SK-N-SH (cell line): ENCODE measurements at regions not wholly inside any gene's neighbourhood (a gene's known extent, or its start where the extent isn't known, plus 50 kb on each side); places are given as distances from the start of the nearest gene placed in this dataset.
A peak's percentile ranks its signal among the peaks of the same experiment; 100 is the strongest.

Source experiments
- CTCF ChIA-PET: fragments of 300-600, 350-600 bp; formaldehyde crosslinking; extraction: SDS; loops from one replicate; lab custom pipeline; 2021; lab: Yijun Ruan, JAX
- POLR2A ChIA-PET: fragments of 350-600 bp; sonication (Branson Sonifier 250); formaldehyde crosslinking; extraction: SDS; loops from one replicate; lab custom pipeline; 2020; ENCODE audit warnings: antibody characterized with exemption, inconsistent platforms; lab: Yijun Ruan, JAX
- DNase-seq: peaks from one replicate; pipeline ENCODE4 v3.0.0; 2012
- H2AFZ ChIP-seq: fragments of 200-600 bp; sonication (generic); 2 replicates; pipeline ENCODE4 v1.8.1; 2016; ENCODE audit warnings: antibody characterized with exemption, mild to moderate bottlenecking, low read depth
- H3F3A ChIP-seq: fragments of 200-600 bp; sonication (generic); replicated peaks from 2 replicates; pipeline ENCODE3; 2016; ENCODE audit warnings: antibody characterized with exemption, mild to moderate bottlenecking; ENCODE audit not compliant: insufficient read depth
- H3K27ac ChIP-seq, 2 experiments: fragments of 200-500 bp in 1 of 2; fragments of 200-600 bp in 1 of 2; sonication (Bioruptor generic) in 1 of 2; sonication (generic), shearing (Covaris generic) in 1 of 2; 2 replicates each; pipeline versions ENCODE4 v1.5.1 to v1.6.1; 2014 to 2016; ENCODE audit warnings: low read depth in 2 of 2, inconsistent platforms in 1 of 2, low read length in 1 of 2, mild to moderate bottlenecking in 1 of 2, mixed read lengths in 1 of 2
- H3K27me3 ChIP-seq: fragments of 200-600 bp; sonication (generic), shearing (Covaris generic); 2 replicates; pipeline ENCODE4 v1.6.1; 2016; ENCODE audit warnings: mixed run types; ENCODE audit not compliant: insufficient read depth
- H3K36me3 ChIP-seq, 2 experiments: fragments of 200-500 bp in 1 of 2; fragments of 200-600 bp in 1 of 2; sonication (Bioruptor generic) in 1 of 2; sonication (generic) in 1 of 2; replicated peaks in 1 of 2; 2 replicates each; pipeline versions ENCODE3 to v1.5.1; 2014 to 2016; ENCODE audit warnings: low read length in 1 of 2, mild to moderate bottlenecking in 1 of 2; ENCODE audit not compliant: insufficient read depth in 2 of 2, control insufficient read depth in 1 of 2
- H3K4me1 ChIP-seq, 2 experiments: fragments of 200-500 bp in 1 of 2; fragments of 200-600 bp in 1 of 2; sonication (Bioruptor generic) in 1 of 2; sonication (generic), shearing (Covaris generic) in 1 of 2; 2 replicates each; pipeline versions ENCODE4 v1.5.1 to v1.6.1; 2014 to 2016; ENCODE audit warnings: low read depth in 1 of 2, low read length in 1 of 2, mixed run types in 1 of 2; ENCODE audit not compliant: insufficient read depth in 2 of 2, control insufficient read depth in 1 of 2
- H3K4me2 ChIP-seq: fragments of 200-600 bp; sonication (generic), shearing (Covaris generic); 2 replicates; pipeline ENCODE4 v1.6.1; 2017; ENCODE audit warnings: mixed run types
- H3K4me3 ChIP-seq, 2 experiments: fragments of 200-500 bp in 1 of 2; fragments of 200-600 bp in 1 of 2; sonication (Bioruptor generic) in 1 of 2; sonication (generic), shearing (Covaris generic) in 1 of 2; 2 replicates each; pipeline versions ENCODE4 v1.5.1 to v1.8.1; 2014 to 2016; ENCODE audit warnings: low read depth in 2 of 2, inconsistent platforms in 1 of 2, low read length in 1 of 2, mild to moderate bottlenecking in 1 of 2, mixed read lengths in 1 of 2, moderate library complexity in 1 of 2
- H3K79me2 ChIP-seq: fragments of 200-600 bp; sonication (generic); 2 replicates; pipeline ENCODE4 v1.8.1; 2017; ENCODE audit warnings: mild to moderate bottlenecking; ENCODE audit not compliant: insufficient read depth
- H3K9ac ChIP-seq: fragments of 200-600 bp; sonication (generic); 2 replicates; pipeline ENCODE4 v1.6.1; 2017; ENCODE audit warnings: mixed run types
- H3K9me2 ChIP-seq: fragments of 200-600 bp; sonication (generic); 2 replicates; pipeline ENCODE4 v1.6.1; 2017; ENCODE audit warnings: mixed run types
- H3K9me3 ChIP-seq: fragments of 200-600 bp; sonication (generic); 2 replicates; pipeline ENCODE4 v1.6.1; 2017; ENCODE audit warnings: mixed run types, mild to moderate bottlenecking, moderate library complexity
- H4K20me1 ChIP-seq: fragments of 200-600 bp; sonication (generic); 2 replicates; pipeline ENCODE4 v1.6.1; 2017; ENCODE audit warnings: mild to moderate bottlenecking, mixed run types; ENCODE audit not compliant: insufficient read depth
- CHD2 ChIP-seq: fragments of 150-350 bp; IDR thresholded peaks from 2 replicates; pipeline ENCODE4 v1.6.1; 2018; ENCODE audit warnings: low read length; ENCODE audit not compliant: partially characterized antibody
- CTCF ChIP-seq: fragments of 200-600 bp; sonication (generic); IDR thresholded peaks from 2 replicates; pipeline ENCODE4 v1.6.1; 2017; ENCODE audit warnings: antibody characterized with exemption, mild to moderate bottlenecking, moderate library complexity
- ELF1 ChIP-seq: IDR thresholded peaks from 2 replicates; pipeline ENCODE4 v1.4.0; 2012
- EP300 ChIP-seq, 2 experiments: IDR thresholded peaks; 2 replicates each; pipeline versions ENCODE4 v1.4.0 to v1.6.1; 2012; ENCODE audit warnings: borderline replicate concordance in 1 of 2, low read depth in 1 of 2, low read length in 1 of 2
- FOSL2 ChIP-seq: IDR thresholded peaks from 2 replicates; pipeline ENCODE4 v1.4.0; 2012; ENCODE audit warnings: low read depth, mild to moderate bottlenecking, moderate library complexity, borderline replicate concordance
- GABPA ChIP-seq: IDR thresholded peaks from 2 replicates; pipeline ENCODE4 v1.4.0; 2012; ENCODE audit warnings: low read depth, mild to moderate bottlenecking
- GATA2 ChIP-seq: sonication (generic); formaldehyde crosslinking; IDR thresholded peaks from 2 replicates; pipeline ENCODE4 v1.5.0; 2020; ENCODE audit warnings: mild to moderate bottlenecking, missing genetic modification reagents
- MXI1 ChIP-seq: IDR thresholded peaks from 2 replicates; pipeline ENCODE4 v1.6.1; 2012; ENCODE audit warnings: mild to moderate bottlenecking, low read depth, low read length, improper control_type of control experiment
- NFIC ChIP-seq: IDR thresholded peaks from 2 replicates; pipeline ENCODE4 v1.4.0; 2012; ENCODE audit warnings: borderline replicate concordance
- POLR2AphosphoS5 ChIP-seq: IDR thresholded peaks from 2 replicates; pipeline ENCODE4 v1.6.1; 2012; ENCODE audit warnings: low read depth, low read length
- RAD21 ChIP-seq: IDR thresholded peaks from 2 replicates; pipeline ENCODE4 v1.6.1; 2012; ENCODE audit warnings: mild to moderate bottlenecking, low read length
- RCOR1 ChIP-seq: fragments of 150-350 bp; IDR thresholded peaks from 2 replicates; pipeline ENCODE4 v1.6.1; 2017; ENCODE audit warnings: antibody characterized with exemption, low read length
- RFX5 ChIP-seq: IDR thresholded peaks from 2 replicates; pipeline ENCODE4 v1.6.1; 2012; ENCODE audit warnings: mild to moderate bottlenecking, improper control_type of control experiment, low read length
- TAF1 ChIP-seq: IDR thresholded peaks from 2 replicates; pipeline ENCODE4 v1.6.1; 2012; ENCODE audit warnings: low read depth, mild to moderate bottlenecking, low read length, moderate library complexity, borderline replicate concordance
- TCF12 ChIP-seq: IDR thresholded peaks from 2 replicates; pipeline ENCODE4 v1.4.0; 2012
- TEAD4 ChIP-seq: IDR thresholded peaks from 2 replicates; pipeline ENCODE4 v1.4.0; 2012; ENCODE audit warnings: mild to moderate bottlenecking, borderline replicate concordance; ENCODE audit not compliant: insufficient read depth
- WGBS: methylation state at CpG from one replicate; pipeline ENCODE4 v1.1.6; 2017; ENCODE audit warnings: low lambda C conversion rate; 5-methylcytosine and 5-hydroxymethylcytosine counted together
- TF ChIP-seq, protein P1 (sequence below): IDR thresholded peaks from 2 replicates; pipeline ENCODE4 v1.4.0; 2012; ENCODE audit warnings: low read depth
- TF ChIP-seq, protein P2 (sequence below): IDR thresholded peaks from 2 replicates; pipeline ENCODE4 v1.4.0; 2012; ENCODE audit warnings: low read depth, borderline replicate concordance

DNA sequence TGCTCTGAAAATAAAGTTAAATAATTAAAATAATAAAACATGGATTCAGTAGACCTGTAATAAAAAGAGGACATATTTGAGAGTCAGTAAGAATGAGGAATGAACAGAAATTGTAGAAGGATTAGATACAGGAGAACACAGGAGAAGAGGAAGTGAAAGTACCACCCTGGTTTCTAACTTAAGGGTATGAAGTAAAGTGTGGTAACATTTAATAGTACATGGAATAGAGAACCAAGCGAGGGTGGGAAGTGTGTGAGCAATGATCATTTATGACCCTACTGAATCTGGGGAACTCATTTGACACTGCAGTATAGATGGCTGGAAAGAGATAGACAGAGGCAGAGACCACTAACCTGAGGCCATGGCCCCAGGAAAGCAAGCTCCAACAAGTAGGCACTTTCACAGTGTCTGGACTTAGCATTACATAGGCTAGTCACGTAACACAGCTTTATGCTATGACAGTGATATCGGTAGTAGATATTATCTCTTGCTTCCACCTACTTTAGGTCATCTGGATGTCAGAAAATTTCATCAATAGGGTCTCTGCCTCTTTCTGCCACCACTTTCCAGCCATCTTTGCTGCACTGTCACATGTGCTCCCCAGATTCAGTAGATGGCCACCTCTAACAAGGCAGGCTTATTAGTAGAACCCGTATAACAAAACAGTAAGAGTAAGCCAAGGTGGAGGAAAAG is 633.9 kb upstream of the MIR17HG start:
- WGBS, result 43% methylated on average over 4 of the region's 4 CpGs
- H3K9me2 ChIP-seq, result no peaks in the 10 kb centered on the region
- peaks cover 0 to 4% of the 10 kb centered on the region in 2 experiments; a peak in 2 of 4 replicates for H3K4me1 ChIP-seq
- no peak overlapping the region for H3K4me2 ChIP-seq
- H3K27ac ChIP-seq, result peak overlapping the region in 1 of 2 experiments; percentile 5; a peak in 1 of 4 replicates
- no peaks in the 10 kb centered on the region for H3K36me3 ChIP-seq
- no peaks in the 10 kb centered on the region for H4K20me1 ChIP-seq
- no peaks in the 10 kb centered on the region for H3K27me3 ChIP-seq
- ChIA-PET CTCF (no interaction called here), POLR2A (interaction anchor here (0.5 kb wide), 1 partner anchor 1012 kb away, joined by 4 read pairs; no protein-coding TSS in a partner anchor)
- no peak overlapping the region for H3K4me3 ChIP-seq
- H3F3A ChIP-seq, result no peaks in the 10 kb centered on the region
- no peak overlapping the region for H3K9ac ChIP-seq
- peak; percentile 17 for DNase-seq
- no peaks in the 10 kb centered on the region for H3K79me2 ChIP-seq
- TF ChIP-seq TEAD4, result no peak
- TF ChIP-seq FOSL2, result no peak
- TF ChIP-seq MXI1, result no peak
- TF ChIP-seq GABPA, result no peak
- peak; percentile 83 for TF ChIP-seq GATA2 (CRISPR knock-in tag)
- no peak for TF ChIP-seq POLR2AphosphoS5
- peak in 1 of 2 experiments; percentile 69; a peak in 1 of 4 replicates for TF ChIP-seq EP300 (IDR thresholded peaks at IDR 0.05; ENCODE audit: borderline replicate concordance in 1 of 2, low read depth in 1 of 2, low read length in 1 of 2)
- no peak for TF ChIP-seq RFX5
- no peak for TF ChIP-seq CTCF
- TF ChIP-seq, protein P1, sequence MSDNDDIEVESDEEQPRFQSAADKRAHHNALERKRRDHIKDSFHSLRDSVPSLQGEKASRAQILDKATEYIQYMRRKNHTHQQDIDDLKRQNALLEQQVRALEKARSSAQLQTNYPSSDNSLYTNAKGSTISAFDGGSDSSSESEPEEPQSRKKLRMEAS, result no peak
- peak; percentile 38; the same call in 1 of the 2 replicates for TF ChIP-seq RCOR1
- TF ChIP-seq, protein P2, sequence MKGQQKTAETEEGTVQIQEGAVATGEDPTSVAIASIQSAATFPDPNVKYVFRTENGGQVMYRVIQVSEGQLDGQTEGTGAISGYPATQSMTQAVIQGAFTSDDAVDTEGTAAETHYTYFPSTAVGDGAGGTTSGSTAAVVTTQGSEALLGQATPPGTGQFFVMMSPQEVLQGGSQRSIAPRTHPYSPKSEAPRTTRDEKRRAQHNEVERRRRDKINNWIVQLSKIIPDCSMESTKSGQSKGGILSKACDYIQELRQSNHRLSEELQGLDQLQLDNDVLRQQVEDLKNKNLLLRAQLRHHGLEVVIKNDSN, result no peak
- no peak for TF ChIP-seq TCF12
- peak; percentile 14; the same call in 1 of the 2 replicates for TF ChIP-seq RAD21
- no peak for TF ChIP-seq NFIC
- TF ChIP-seq ELF1, result no peak
- no peak for TF ChIP-seq TAF1
- no peak for TF ChIP-seq CHD2
- H2AFZ ChIP-seq, result no peak overlapping the region
- H3K9me3 ChIP-seq, result no peaks in the 10 kb centered on the region
